ENCODE measurements at regions not wholly inside any gene's neighbourhood (a gene's known extent, or its start where the extent isn't known, plus 50 kb on each side); places are given as distances from the start of the nearest gene placed in this dataset.

DNA sequence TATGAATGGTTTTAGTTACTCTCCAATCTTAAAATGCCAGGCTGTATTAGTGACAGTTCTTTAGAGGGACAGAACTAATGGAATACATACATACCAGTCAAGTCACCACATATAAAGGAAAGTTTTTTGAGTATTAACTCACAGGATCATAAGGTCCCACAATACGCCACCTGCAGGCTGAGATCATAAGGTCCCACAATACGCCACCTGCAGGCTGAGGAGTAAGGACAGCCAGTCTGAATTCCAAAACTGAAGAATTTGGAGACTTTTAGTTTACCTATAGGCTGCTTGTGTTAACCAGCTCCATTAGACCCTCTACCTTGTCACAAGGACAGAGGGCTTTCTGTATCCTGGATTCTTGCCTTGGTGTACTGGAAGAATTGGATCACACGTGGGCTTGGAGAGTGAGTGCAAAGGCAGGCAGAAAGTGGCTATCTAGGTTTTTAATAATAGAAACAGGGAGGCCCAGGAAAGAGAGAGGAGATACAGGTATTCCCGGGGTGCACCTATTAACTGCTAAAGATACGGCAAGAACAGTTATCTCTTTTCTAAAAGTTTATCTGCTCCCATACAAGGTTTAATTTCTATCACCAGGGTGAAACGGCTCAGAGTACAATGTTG lies 234.9 kb upstream of the CYRIA start:
- DNase-seq (ENCODE audit: low read depth in 2 of 2): no peak

DNA sequence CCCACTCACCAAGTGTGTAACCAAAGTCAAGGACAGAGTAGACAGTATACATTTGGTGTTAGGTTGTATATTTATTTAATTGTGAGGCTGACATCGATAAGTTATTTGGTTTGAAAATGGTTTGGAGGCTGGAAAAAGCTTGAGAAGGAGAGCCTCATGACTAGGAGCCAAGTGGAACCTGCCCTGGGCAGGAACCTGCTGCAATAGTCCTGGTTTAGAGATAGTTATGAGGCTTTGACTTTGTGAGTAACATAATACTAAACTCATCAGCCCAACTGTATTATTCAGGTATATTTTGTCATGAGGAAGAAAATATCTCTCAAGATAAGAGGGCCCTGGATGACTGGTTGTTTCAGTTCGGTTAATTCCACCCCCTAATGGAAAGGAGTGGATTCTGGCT lies 234.3 kb upstream of the CYRIA start:
- no peak for DNase-seq (ENCODE audit: low read depth in 2 of 2)

DNA sequence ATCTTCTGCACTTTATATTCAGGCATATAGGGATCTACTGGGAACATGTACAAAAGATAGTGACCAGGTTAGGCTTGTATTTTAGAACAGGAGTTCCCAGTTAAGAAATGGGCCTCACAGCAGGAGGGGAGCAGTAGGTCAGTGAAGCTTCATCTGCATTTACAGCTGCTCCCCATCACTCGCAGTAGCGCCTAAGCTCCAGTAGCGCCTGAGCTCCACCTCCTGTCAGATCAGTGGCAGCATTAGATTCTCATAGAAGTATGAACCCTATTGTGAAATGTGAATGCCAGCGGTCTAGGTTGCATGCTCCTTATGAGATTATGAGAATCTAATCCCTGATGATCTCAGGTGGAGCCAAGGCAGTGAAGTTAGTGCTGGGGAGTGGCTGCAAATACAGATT lies 224.4 kb upstream of the CYRIA start:
- no peak for DNase-seq (ENCODE audit: low read depth in 2 of 2)

DNA sequence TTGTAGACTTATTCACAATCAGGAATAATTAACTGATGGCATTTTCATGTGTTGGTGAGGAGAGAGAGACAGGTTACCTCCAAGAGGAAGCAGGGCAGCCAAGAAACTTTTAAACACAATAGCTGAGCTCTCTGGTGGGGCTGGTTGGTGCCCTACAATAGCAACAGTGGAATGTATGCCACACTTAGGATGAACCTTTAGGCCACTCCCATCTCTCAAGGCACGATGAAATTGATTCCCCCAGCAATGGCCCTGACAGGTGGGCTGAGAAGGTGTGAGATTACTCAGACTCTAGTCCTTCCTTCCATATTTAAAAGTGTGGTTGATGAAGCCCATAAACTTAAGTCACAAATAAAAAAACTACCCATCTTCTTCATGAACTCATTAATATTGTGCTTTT lies 219.4 kb upstream of the CYRIA start:
- DNase-seq (ENCODE audit: low read depth in 2 of 2): no peak

DNA sequence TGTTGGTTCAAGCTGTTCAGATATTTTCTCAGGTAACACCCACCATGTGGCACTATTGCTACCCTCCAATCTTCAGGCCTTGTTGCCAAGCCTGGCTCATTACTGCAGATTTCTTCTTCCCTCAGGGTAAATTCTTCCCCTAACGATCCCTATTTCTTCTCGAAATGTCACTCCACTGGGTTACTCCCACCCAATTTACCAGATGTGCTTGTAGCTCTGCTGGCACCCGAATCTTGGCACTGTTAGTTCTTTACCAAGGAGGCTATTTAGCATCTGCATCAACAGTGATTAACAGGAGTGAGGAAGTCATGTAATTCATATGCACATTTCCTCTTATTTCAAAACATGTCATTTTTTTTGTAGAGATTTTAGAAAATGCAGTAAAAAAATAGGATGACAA lies 217.1 kb upstream of the CYRIA start:
- no peak for DNase-seq (ENCODE audit: low read depth in 2 of 2)

DNA sequence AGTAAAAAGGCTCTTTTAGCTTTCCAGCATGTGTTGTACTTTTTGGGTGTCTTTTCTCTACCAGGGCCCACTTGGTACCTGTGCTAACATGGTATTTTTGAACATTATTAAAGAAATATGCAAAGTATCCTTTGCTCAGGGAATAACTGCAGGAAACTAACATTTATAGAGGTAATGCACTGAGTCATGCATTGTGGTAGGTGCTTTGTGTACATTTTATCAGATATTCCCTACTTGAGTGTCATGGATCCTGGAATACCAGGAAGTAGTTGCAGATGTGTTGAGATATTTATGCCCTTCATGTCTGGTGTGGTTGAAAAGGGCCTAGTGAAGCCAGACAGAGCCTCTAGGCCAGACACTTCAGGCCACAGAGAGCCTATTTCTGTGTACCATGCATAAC lies 215.5 kb upstream of the CYRIA start:
- no peak for DNase-seq (ENCODE audit: low read depth in 2 of 2)

DNA sequence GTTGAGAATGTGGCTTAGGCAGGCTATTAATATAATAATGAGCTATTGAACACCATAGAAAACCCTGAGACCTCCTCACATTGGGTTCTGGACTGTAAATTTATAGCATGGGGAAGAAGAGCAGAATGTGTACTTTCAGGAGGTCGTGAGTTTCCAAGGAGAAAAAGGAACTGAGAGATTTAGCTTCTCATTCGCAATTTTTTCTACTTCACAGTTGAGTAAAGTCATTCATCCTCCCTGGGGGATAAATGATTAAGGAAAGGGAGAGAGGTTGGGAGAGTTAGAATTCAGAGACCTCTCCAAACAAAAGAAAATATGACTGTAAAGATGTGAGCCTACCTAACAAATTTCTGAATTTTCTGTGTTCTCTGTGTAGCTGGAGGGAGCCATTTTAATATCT lies 205.8 kb upstream of the CYRIA start:
- DNase-seq (ENCODE audit: low read depth in 2 of 2): no peak

DNA sequence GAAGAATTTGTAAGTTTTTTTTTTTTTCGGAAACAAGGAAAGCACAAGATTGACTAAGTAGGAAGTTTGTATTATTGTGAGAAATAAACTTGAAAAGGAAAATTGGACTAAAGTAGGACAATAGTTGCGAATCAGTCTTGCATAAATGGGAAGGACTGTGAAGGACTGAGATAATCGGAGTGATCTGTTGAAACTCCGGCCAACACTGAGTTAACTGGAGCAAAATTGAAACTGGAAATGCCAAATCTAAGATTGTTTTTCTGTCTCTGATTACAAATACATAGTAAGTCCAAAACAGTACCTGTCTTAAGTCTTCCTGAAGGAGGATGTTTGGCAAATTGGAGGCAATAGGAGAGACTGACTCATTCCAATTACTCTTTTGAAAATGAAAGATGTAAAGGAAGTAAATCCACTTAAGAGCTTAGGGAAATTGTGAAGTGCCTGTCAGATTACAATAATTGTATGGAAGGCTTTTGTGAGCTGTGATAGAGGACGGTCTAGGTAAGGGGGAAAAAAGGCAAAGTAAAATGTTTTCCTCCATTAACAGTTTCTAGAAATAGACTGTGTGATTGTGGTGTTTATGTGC lies 204.9 kb upstream of the CYRIA start:
- no peak for DNase-seq (ENCODE audit: low read depth in 2 of 2)

DNA sequence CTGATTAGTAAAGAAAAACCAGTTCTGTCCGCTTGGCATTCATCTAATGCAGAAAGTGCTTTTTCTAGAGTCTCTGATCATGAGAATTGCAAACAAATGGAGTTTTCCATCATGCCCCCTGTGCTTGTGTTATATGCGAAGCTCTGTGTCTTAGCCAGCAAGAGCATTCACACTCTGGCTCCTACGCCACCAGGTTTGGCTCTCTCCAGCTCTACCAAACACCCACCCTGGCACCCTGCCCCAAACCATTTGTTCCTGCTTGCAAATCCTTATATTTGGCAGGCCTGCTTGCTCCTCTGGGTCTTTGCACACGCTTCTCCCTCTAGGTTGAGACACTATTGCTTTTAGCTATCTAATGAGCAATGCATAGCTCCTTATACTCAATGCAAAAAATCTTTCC lies 204.1 kb upstream of the CYRIA start:
- DNase-seq (ENCODE audit: low read depth in 2 of 2): no peak

DNA sequence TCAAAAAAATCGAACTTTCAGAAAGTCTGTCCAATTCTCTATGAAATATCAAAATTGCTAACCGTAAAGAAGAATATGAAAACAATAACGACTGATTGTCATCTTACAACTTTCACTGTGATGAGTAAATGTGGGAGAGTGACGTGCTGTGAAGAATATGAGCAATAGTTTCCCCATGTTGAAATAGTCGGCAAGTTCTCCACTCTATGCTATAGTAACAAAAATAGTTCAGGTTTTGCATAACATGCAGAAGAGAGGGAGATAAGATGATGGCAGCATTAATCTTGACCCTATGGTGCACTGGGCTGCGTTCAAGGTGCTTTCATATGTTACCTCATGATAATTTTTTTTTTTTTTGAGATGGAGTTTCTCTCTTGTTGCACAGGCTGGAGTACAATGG lies 196.8 kb upstream of the CYRIA start:
- DNase-seq (ENCODE audit: low read depth in 2 of 2): no peak

DNA sequence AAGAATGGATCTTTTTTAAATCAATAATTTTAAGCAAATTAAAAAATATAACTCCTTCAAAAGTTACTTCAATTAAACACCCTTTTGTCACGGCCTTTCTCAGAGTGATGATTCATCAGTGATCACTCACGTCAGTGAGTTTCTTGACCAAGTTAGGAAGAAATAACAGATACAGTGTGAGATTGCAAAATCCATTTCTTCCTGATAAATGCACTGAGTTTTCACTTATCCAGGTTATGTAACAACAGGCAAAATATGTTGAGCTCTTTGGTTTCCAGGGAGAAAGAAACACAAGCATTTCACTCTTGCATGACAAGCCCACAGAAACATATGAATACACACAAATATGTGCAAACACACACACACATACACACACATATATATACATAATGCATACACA lies 195.9 kb upstream of the CYRIA start:
- no peak for DNase-seq (ENCODE audit: low read depth in 2 of 2)

DNA sequence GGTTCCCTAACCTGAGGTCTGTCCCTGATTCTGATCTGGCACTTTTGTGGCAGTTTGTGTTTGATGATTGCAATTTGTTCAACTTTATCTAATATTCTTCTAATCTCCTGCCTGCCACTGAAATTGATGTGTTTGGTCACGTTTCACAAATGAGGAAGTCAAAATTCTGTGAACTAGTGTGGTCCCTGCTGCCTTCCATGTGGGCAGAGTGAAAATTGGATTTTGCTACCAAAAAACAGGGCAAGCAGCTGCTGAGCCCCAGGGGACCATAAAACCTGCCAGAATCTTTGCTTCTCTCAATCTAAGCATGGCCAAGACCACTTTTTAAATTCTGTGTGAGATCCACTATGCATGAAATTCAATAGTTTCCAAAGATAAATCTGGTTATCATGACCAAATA lies 195.5 kb upstream of the CYRIA start:
- DNase-seq (ENCODE audit: low read depth in 2 of 2): no peak

DNA sequence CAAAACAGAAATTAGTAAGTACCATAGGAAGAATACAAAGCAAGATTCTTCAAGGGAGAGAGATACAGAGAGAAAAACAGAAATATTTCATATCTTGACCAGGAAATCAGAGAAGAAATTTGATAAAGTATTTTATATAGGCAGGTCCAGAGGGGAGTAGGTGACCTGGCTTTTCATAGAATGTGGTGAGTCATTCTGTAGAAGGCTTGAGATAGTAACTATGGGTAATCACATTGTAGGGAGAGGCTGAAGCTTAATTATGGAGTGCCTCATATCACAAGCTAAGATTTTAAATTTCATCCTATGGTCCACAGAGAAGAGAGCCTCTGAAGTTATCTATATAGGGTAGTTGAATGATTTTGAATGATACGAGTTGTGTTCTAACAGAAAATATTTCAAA lies 195.0 kb upstream of the CYRIA start:
- no peak for DNase-seq (ENCODE audit: low read depth in 2 of 2)

DNA sequence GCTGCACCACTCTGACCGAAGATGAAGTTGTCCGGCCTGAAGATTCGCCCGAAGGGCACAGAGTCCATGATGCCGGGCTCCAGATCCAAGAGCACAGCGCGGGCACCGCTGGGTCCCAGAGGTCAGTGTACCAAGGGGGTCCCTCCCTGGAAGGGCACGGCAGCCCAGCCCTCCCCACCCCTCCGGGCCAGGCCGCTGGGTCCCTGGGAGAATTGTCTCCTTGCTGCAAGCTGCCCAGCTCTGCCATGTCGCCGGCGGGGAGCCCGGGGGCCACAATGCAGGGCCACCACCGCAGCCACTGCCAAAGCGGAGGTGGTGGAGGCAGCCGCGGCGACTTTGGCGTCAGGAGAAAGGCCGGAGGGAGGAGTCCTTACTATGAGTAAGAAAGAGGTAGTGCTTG lies 189.5 kb upstream of the CYRIA start:
- no peak for DNase-seq (ENCODE audit: low read depth in 2 of 2)

DNA sequence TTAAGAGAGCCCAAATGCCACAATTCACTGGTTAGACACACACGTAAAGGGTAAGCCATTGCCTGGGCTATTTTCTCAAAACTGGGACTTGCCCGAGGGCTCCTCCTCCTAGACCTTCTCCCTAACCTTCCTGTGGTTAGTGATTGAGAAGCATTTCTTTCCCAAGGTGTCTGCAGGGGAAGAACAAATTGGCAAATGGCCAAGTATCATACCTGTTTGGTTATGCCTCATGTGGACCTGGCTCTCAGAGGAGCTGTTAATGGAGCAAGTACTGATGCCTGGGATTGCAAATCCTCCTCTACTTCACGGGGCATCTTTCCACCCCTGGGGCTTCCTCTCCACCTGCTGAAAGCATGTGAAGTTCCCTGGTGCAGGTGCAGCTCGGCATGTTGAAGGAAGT lies 187.5 kb upstream of the CYRIA start:
- DNase-seq (ENCODE audit: low read depth in 2 of 2): no peak

DNA sequence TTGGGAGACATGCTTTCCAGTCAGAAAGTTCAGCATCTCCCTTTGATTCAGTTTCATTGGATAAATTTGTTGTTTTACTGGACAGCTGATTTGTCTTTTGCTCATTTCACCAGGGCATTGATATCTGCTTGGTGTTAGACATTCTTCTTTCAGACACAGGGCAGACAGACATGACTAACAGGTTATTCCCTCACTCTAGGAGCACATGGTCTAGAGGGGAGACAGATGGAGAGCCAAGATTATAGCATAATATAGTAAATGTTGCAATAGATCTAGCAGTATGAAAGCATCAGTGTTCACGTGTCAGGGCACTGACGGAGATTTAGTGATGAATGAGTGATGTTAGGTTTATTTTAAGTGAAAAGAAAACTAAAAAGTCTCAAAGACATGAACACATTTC lies 187.0 kb upstream of the CYRIA start:
- DNase-seq (ENCODE audit: low read depth in 2 of 2): no peak

DNA sequence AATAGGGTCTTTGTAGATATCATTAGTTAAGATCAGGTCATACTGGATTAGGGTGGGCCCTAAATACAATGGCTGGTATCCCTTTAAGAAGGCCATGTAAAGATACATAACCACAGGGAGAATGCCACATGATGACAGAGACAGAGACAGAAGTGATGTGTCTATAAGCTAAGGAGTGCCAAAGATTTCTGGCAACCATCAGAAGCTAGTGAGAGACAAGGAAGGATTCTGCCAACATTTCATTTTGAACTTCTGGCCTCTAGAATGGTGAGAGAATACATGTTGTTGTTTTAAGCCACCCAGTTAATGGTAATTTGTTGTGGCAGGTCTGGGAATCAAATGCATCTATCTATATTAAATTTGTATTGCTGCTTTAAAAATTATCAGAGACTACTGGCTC lies 185.5 kb upstream of the CYRIA start:
- no peak for DNase-seq (ENCODE audit: low read depth in 2 of 2)

DNA sequence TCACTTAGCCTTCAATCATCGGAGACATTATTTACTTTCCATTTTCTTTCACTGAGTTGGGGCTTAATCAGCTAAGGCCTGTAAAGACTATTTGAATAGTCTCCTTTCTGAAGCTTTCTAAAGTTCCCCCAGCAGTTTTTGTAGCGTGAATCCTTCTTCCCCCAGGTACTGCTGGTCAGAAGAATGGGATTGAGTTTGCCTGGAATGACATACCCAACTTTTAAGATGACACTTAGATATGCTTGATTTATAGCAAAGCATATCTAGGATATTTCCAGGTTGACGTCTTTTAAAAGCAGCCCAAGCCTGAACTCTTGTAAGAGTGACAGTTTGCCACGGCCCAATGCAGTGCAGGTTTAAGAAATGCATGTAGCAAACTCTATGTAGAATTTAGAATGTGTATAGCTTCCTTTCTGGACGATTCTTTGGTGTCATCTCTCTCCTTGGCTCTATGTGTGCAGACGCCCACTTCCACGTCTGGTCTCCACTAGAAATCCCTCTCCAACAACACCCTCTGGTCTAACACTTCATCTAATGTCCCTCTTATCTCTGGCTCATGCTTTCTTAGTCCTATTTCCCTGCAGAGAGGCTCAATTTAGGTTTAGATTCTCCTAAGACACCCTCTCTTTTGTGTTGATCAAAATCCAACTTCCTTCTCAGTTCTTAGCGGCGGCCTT lies 175.0 kb upstream of the CYRIA start:
- no peak for DNase-seq (ENCODE audit: low read depth in 2 of 2)

DNA sequence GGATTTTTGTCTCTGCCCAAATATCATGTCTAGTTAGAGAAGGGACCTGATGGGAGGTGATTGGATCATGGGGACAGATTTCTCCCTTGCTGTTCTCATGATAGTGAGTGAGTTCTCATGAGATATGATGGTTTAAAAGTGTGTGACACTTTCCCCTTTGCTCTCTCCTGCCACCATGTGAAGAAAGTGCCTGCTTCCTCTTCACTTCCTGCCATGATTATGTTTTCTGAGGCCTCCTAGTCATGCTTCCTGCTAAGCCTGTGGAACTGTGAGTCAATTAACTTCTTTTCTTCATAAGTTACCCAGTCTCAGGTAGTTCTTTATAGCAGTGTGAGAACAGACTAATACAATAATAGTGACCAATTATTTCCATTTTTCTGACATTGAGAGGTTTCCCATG lies 167.3 kb upstream of the CYRIA start:
- no peak for DNase-seq (ENCODE audit: low read depth in 2 of 2)

DNA sequence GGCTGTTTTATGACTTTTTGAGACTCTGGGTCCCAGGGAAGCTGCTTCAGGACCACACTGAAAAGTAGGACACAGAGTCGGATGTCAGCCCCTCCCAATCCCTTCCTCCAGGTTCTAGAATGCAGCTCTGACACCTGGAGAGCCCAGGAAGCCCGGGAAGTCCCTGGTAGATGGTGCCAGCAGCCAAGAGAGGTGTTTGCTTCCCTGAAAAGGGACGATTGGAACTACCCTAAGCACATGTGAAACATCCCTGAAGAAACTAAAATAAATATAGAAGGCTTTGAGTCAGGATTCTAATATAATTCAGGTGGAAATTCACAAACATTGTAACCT lies 163.2 kb upstream of the CYRIA start:
- DNase-seq (ENCODE audit: low read depth in 2 of 2): no peak

DNA sequence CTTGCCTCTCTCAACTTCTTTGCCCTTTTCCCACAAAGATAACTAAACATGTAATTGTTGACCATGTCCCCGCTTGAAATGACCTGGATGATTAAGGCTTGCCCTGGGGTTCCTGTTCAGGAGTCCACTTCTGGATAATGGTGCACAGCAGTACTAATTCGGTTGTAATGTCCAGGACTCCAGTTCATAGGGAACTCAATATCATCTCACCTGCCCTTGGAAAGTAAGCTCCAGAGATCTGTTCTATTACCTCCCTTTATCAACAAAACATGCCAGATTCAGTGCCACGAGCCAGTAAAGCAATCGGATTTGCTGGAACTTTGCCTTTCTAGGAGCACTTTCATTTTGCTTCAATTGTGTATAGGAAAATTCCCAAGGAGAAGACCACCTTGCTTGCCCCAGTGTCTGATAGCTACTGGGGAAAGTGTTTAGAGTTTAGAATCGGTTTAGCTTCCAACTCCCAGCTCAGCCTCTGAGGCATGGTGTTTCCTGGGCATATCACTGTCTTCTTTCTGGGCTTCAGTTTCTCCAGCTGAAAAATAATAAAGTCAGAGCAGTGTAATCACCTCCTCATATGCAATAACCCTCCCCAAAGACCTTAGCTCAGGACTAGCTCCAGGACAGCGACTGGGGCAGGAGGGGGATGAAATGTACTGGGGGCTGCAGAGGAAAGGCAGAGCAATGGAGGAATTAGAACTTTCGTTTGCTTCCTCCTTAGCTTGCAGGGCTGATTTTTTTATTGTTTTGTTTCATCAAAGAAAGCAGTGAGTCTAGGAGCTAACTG lies 162.6 kb upstream of the CYRIA start:
- no peak for DNase-seq (ENCODE audit: low read depth in 2 of 2)

DNA sequence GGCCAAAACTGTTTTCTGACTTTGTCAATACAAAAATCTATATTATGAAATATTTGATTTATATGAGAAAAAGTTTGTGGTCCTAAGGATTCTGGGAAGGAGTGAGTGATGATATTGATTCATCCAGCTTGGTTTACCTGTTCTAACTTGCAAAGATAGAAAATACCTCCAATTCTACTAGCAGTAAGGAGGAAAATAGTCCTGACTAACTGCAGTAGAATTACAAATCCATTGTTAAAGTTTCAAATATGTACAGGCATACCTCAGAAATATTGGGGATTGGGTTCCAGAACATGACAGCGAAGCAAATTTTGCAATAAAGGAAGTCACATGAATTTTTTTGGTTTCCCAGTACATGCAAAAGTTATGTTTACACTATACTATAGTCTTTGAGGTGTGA lies 158.8 kb upstream of the CYRIA start:
- no peak for DNase-seq (ENCODE audit: low read depth in 2 of 2)

DNA sequence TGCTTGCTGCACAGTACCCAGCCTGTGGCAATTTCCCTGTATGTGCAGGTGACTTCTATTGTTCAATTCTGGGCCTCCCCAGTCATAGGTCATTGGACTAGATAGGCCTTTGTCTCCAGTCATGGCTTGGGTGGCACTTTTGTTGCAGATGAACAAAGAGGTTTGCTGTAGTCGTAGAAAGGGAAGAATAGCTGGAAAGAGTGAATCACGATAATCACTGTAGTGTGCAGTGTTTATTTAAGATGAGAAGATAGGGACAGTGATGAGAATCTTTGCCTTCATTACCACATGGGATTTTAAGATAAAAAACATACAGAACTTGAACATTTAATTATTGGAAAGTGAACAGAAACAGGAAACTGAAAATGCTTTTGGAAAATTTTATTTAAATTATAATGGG lies 156.1 kb upstream of the CYRIA start:
- no peak for DNase-seq (ENCODE audit: low read depth in 2 of 2)

Data from stimulated activated CD4-positive, alpha-beta T cell treated with anti-CD3 and anti-CD28 coated beads, Interleukin-1b, Interleukin-23, amount 100 ng/mL, for 1 hour (primary cell).